ENCODE measurements at regions not wholly inside any gene's neighbourhood (a gene's known extent, or its start where the extent isn't known, plus 50 kb on each side); places are given as distances from the start of the nearest gene placed in this dataset.

DNA sequence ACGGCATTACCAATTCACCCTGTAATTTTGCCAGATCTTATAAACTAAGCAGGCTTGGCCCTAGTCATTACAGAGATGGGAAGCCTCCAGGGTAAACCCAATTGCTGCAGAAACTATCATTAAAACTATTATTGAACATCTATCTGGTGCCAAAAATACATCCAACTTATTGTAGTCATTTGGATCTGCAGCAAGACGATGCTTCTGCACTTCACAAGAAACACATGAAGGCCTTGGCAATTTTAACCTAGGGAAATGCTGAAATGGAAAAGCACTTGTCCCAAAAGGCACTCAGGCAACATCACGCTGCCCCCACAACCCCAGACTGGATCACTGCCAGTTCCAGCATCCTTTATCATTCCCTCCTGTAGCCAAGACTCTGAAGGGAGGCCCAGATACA lies 85.3 kb upstream of the ACVR2A start:
- no peak for FAIRE-seq

GRCh38 chr2:147758821-147759220 lies 86.0 kb upstream of the ACVR2A start:
- Histone ChIP-seq H3K4me1 (ENCODE audit: insufficient read depth, low read length) (no peaks in the 10 kb centered on the region), H3K9ac (ENCODE audit: low read length) (no peak overlapping the region), H3K4me3 (ENCODE audit: insufficient read depth, low read depth, low read length) (no peak overlapping the region), H3K27ac (ENCODE audit: low read depth, low read length) (no peak overlapping the region), H3K4me2 (ENCODE audit: low read length) (no peak overlapping the region), H3K27me3 (ENCODE audit: insufficient read depth, low read length) (no peaks in the 10 kb centered on the region), H2AFZ (ENCODE audit: low read depth, low read length) (no peak overlapping the region), H3K79me2 (ENCODE audit: insufficient read depth, low read length) (no peaks in the 10 kb centered on the region), H3K36me3 (ENCODE audit: insufficient read depth, low read length) (no peaks in the 10 kb centered on the region), H3K9me3 (ENCODE audit: insufficient read depth, low read depth, low read length) (no peaks in the 10 kb centered on the region), H4K20me1 (ENCODE audit: insufficient read depth, low read length) (no peaks in the 10 kb centered on the region)
- DNase-seq (ENCODE audit: low read depth), result no peak
- Mint-ChIP-seq H3K27ac (ENCODE audit: unreplicated experiment) (no peak overlapping the region), H3K27me3 (ENCODE audit: low read depth, unreplicated experiment) (no peaks in the 10 kb centered on the region), H3K36me3 (ENCODE audit: low read depth, unreplicated experiment) (no peaks in the 10 kb centered on the region), H3K4me3 (ENCODE audit: unreplicated experiment) (no peak overlapping the region), H3K4me1 (ENCODE audit: low read depth, unreplicated experiment) (peaks cover 13% of the 10 kb centered on the region), H3K9me3 (ENCODE audit: unreplicated experiment) (no peaks in the 10 kb centered on the region)
- FAIRE-seq, result no peak
- TF ChIP-seq EZH2 (IDR thresholded peaks at IDR 0.05; ENCODE audit: insufficient read depth, low read length) (no peak), CTCF (IDR thresholded peaks at IDR 0.05; ENCODE audit: insufficient read depth, low read depth, low read length) (no peak)

More for the DNA sequence above, 85.3 kb upstream of the ACVR2A start:
- Mint-ChIP-seq H3K36me3 (ENCODE audit: low read depth, unreplicated experiment) (no peaks in the 10 kb centered on the region), H3K27ac (ENCODE audit: unreplicated experiment) (no peak overlapping the region), H3K4me1 (ENCODE audit: low read depth, unreplicated experiment) (peaks cover 13% of the 10 kb centered on the region), H3K27me3 (ENCODE audit: low read depth, unreplicated experiment) (no peaks in the 10 kb centered on the region), H3K4me3 (ENCODE audit: unreplicated experiment) (no peak overlapping the region), H3K9me3 (ENCODE audit: unreplicated experiment) (no peaks in the 10 kb centered on the region)
- H3K27me3 ChIP-seq (ENCODE audit: insufficient read depth, low read length), result no peaks in the 10 kb centered on the region
- H3K4me2 ChIP-seq (ENCODE audit: low read length), result no peak overlapping the region
- no peak overlapping the region for H2AFZ ChIP-seq (ENCODE audit: low read depth, low read length)
- no peak for DNase-seq (ENCODE audit: low read depth)
- TF ChIP-seq EZH2 (IDR thresholded peaks at IDR 0.05; ENCODE audit: insufficient read depth, low read length) (no peak), CTCF (IDR thresholded peaks at IDR 0.05; ENCODE audit: insufficient read depth, low read depth, low read length) (no peak)
- no peaks in the 10 kb centered on the region for H4K20me1 ChIP-seq (ENCODE audit: insufficient read depth, low read length)
- no peaks in the 10 kb centered on the region for H3K79me2 ChIP-seq (ENCODE audit: insufficient read depth, low read length)
- H3K4me3 ChIP-seq (ENCODE audit: insufficient read depth, low read depth, low read length), result no peak overlapping the region
- no peaks in the 10 kb centered on the region for H3K9me3 ChIP-seq (ENCODE audit: insufficient read depth, low read depth, low read length)
- no peak overlapping the region for H3K9ac ChIP-seq (ENCODE audit: low read length)
- H3K27ac ChIP-seq (ENCODE audit: low read depth, low read length), result no peak overlapping the region
- H3K4me1 ChIP-seq (ENCODE audit: insufficient read depth, low read length), result no peaks in the 10 kb centered on the region
- H3K36me3 ChIP-seq (ENCODE audit: insufficient read depth, low read length), result no peaks in the 10 kb centered on the region

GRCh38 chr2:147756069-147756468 lies 88.8 kb upstream of the ACVR2A start:
- no peak for FAIRE-seq
- H2AFZ ChIP-seq (ENCODE audit: low read depth, low read length), result no peak overlapping the region

More at GRCh38 chr2:147756069-147756468, 88.8 kb upstream of the ACVR2A start:
- Mint-ChIP-seq H3K4me3 (ENCODE audit: unreplicated experiment) (no peak overlapping the region), H3K36me3 (ENCODE audit: low read depth, unreplicated experiment) (no peaks in the 10 kb centered on the region), H3K27me3 (ENCODE audit: low read depth, unreplicated experiment) (no peaks in the 10 kb centered on the region), H3K27ac (ENCODE audit: unreplicated experiment) (no peak overlapping the region), H3K9me3 (ENCODE audit: unreplicated experiment) (no peaks in the 10 kb centered on the region), H3K4me1 (ENCODE audit: low read depth, unreplicated experiment) (peaks cover 8% of the 10 kb centered on the region)
- no peak overlapping the region for H3K4me2 ChIP-seq (ENCODE audit: low read length)
- H3K4me3 ChIP-seq (ENCODE audit: insufficient read depth, low read depth, low read length), result no peak overlapping the region
- H3K9me3 ChIP-seq (ENCODE audit: insufficient read depth, low read depth, low read length), result no peaks in the 10 kb centered on the region
- DNase-seq (ENCODE audit: low read depth), result no peak
- H3K27ac ChIP-seq (ENCODE audit: low read depth, low read length), result no peak overlapping the region
- no peaks in the 10 kb centered on the region for H3K79me2 ChIP-seq (ENCODE audit: insufficient read depth, low read length)
- TF ChIP-seq EZH2 (IDR thresholded peaks at IDR 0.05; ENCODE audit: insufficient read depth, low read length), result no peak
- no peak for TF ChIP-seq CTCF (IDR thresholded peaks at IDR 0.05; ENCODE audit: insufficient read depth, low read depth, low read length)
- no peaks in the 10 kb centered on the region for H3K4me1 ChIP-seq (ENCODE audit: insufficient read depth, low read length)
- no peak overlapping the region for H3K9ac ChIP-seq (ENCODE audit: low read length)
- H3K27me3 ChIP-seq (ENCODE audit: insufficient read depth, low read length), result no peaks in the 10 kb centered on the region
- H4K20me1 ChIP-seq (ENCODE audit: insufficient read depth, low read length), result no peaks in the 10 kb centered on the region
- H3K36me3 ChIP-seq (ENCODE audit: insufficient read depth, low read length), result no peaks in the 10 kb centered on the region

Measured in astrocyte (in vitro differentiated cells and primary cell).